Vagina (tissue), 2 donors: ENCODE measurements at regions not wholly inside any gene's neighbourhood (a gene's known extent, or its start where the extent isn't known, plus 50 kb on each side); places are given as distances from the start of the nearest gene placed in this dataset.

Source experiments
- DNase-seq, 2 donors: peaks; one replicate each; pipeline ENCODE4 v3.0.0-alpha.2; 2017; ENCODE audit errors: extremely low spot score in 2 of 2
- H3K27ac ChIP-seq: fragments of 200-600 bp; sonication (generic); one replicate; pipeline ENCODE4 v1.5.1; 2019
- H3K27me3 ChIP-seq: fragments of 200-600 bp; sonication (generic); one replicate; pipeline ENCODE4 v1.5.1; 2019
- H3K36me3 ChIP-seq, 2 donors: fragments of 200-600 bp; sonication (generic); one replicate each; pipeline ENCODE4 v1.5.1; 2017 to 2019
- H3K4me1 ChIP-seq: fragments of 200-600 bp; sonication (generic); one replicate; pipeline ENCODE4 v1.5.1; 2019
- H3K4me3 ChIP-seq, 2 donors: fragments of 200-600 bp; sonication (generic); 1 replicate in 1 of 2; 2 replicates in 1 of 2; pipeline ENCODE4 v1.5.1; 2016 to 2019
- H3K9me3 ChIP-seq: fragments of 200-600 bp; sonication (generic); one replicate; pipeline ENCODE4 v1.5.1; 2019
- POLR2A ChIP-seq, 2 donors: fragments of 450-650 bp; IDR thresholded peaks; one replicate each; pipeline ENCODE4 v1.6.1; 2017; ENCODE audit warnings: antibody characterized with exemption in 2 of 2, mild to moderate bottlenecking in 2 of 2, moderate library complexity in 2 of 2
- POLR2AphosphoS5 ChIP-seq, 2 donors: sonication (generic); formaldehyde crosslinking; IDR thresholded peaks; one replicate each; pipeline ENCODE4 v1.9.0; 2017; ENCODE audit warnings: antibody characterized with exemption in 2 of 2, mild to moderate bottlenecking in 2 of 2, low read depth in 1 of 2; ENCODE audit not compliant: insufficient read depth in 1 of 2
- intact Hi-C: fragments of 100-400 bp; cut with DNase I; formaldehyde crosslinking; loops from one replicate; pipeline ENCODE4 v1.15.1; 2023
- TF ChIP-seq, protein P1 (sequence below), 3 experiments: fragments of 450-650 bp in 2 of 3; fragments of 200-600 bp in 1 of 3; sonication (generic) in 1 of 3; IDR thresholded peaks; one replicate each; pipeline ENCODE4 v1.5.1; 2017 to 2019; ENCODE audit warnings: antibody characterized with exemption in 3 of 3, mild to moderate bottlenecking in 2 of 3, moderate library complexity in 2 of 3

DNA sequence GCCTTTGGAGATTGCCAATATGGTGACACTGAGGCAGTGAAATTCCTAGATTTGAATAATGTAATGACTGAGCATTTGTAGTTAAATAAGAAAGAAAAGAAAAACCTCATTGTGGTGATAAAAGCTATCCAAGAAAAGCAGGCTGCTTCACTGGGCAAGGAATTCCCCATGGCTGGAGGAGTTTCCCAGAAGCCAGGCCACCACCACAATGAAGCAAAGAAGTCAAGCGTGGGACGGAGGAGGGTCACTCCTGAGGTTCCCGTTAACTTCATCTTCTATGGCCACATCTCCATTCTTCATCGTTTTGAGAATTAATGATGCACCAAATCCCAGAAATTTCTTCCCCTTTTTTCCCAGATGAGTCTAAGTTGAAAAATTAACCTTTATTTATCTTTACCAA lies 185.8 kb upstream of the BCL6 start:
- H3K36me3 ChIP-seq = no peaks in the 10 kb centered on the region
- TF ChIP-seq POLR2A (IDR thresholded peaks at IDR 0.05) (no peak), POLR2AphosphoS5 (IDR thresholded peaks at IDR 0.05; ENCODE audit: insufficient read depth in 1 of 2, low read depth in 1 of 2) (no peak)
- TF ChIP-seq, protein P1, sequence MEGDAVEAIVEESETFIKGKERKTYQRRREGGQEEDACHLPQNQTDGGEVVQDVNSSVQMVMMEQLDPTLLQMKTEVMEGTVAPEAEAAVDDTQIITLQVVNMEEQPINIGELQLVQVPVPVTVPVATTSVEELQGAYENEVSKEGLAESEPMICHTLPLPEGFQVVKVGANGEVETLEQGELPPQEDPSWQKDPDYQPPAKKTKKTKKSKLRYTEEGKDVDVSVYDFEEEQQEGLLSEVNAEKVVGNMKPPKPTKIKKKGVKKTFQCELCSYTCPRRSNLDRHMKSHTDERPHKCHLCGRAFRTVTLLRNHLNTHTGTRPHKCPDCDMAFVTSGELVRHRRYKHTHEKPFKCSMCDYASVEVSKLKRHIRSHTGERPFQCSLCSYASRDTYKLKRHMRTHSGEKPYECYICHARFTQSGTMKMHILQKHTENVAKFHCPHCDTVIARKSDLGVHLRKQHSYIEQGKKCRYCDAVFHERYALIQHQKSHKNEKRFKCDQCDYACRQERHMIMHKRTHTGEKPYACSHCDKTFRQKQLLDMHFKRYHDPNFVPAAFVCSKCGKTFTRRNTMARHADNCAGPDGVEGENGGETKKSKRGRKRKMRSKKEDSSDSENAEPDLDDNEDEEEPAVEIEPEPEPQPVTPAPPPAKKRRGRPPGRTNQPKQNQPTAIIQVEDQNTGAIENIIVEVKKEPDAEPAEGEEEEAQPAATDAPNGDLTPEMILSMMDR (IDR thresholded peaks at IDR 0.05) = no peak
- no peaks in the 10 kb centered on the region for H3K27me3 ChIP-seq
- H3K9me3 ChIP-seq = no peaks in the 10 kb centered on the region
- no peak overlapping the region for H3K27ac ChIP-seq
- no peak overlapping the region for H3K4me3 ChIP-seq
- intact Hi-C loops = no loop called here
- DNase-seq = no peak
- no peaks in the 10 kb centered on the region for H3K4me1 ChIP-seq

GRCh38 chr3:187931770-187932278 lies 186.6 kb upstream of the BCL6 start:
- TF ChIP-seq, protein P1 (IDR thresholded peaks at IDR 0.05) = no peak
- TF ChIP-seq POLR2A (IDR thresholded peaks at IDR 0.05) = no peak
- TF ChIP-seq POLR2AphosphoS5 (IDR thresholded peaks at IDR 0.05; ENCODE audit: insufficient read depth in 1 of 2, low read depth in 1 of 2) = no peak
- Histone ChIP-seq H3K27ac (no peak overlapping the region), H3K36me3 (no peaks in the 10 kb centered on the region), H3K27me3 (no peaks in the 10 kb centered on the region), H3K4me1 (no peaks in the 10 kb centered on the region), H3K4me3 (no peak overlapping the region), H3K9me3 (no peaks in the 10 kb centered on the region)
- intact Hi-C loops = no loop called here
- no peak for DNase-seq

DNA sequence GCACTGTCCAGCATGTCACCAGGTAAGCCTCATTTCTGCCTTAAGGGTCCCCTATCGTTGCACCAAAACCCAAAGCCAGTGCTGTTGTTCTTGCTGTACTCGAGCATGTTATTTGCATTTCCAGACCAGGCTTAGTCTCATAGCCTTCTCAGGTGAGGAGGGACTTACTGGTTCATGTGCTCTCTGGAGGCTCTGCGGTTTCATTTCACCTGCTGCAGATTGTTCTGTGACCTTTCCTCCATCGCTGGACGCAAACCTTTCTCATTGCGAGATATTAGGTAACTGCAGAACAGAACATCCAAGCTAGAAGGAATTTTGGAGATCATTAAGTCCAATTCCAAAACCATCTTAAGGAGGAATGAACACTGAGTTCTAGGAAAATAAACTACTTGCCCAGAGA lies 187.3 kb upstream of the BCL6 start:
- no peaks in the 10 kb centered on the region for H3K4me1 ChIP-seq
- TF ChIP-seq, protein P1 (IDR thresholded peaks at IDR 0.05) = no peak
- TF ChIP-seq POLR2A (IDR thresholded peaks at IDR 0.05) = no peak
- no peak for TF ChIP-seq POLR2AphosphoS5 (IDR thresholded peaks at IDR 0.05; ENCODE audit: insufficient read depth in 1 of 2, low read depth in 1 of 2)
- intact Hi-C loops = no loop called here

DNA sequence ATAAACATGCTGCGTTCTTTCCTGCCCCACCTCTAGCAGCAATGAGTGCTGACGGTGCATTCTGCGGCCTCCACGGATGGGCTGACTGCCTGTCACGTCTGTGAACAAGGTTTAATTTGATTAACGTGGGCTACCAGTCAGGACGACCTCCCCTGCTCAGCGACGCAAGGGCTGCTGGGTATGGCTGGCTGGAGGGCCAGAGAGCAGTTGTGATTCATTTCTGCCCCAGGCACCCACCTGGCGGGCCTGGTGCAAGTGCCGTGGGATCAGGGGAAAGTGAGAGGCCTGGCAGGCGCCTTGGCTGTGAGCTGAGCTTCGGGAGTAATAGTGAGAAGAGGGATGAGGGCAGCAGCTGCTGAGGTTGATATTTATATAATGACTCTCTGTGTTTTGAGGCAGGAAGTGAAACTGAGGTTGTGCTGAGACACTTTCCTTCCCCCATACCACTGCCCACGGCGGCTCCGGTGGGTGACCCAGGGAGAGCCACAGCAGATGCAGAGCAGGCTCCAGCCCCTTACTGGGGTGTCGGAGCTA lies 190.4 kb upstream of the BCL6 start:
- Histone ChIP-seq H3K4me3 (no peak overlapping the region), H3K9me3 (no peaks in the 10 kb centered on the region), H3K4me1 (no peaks in the 10 kb centered on the region), H3K36me3 (no peaks in the 10 kb centered on the region), H3K27ac (no peak overlapping the region), H3K27me3 (no peaks in the 10 kb centered on the region)
- DNase-seq = no peak
- intact Hi-C loops = no loop called here
- TF ChIP-seq POLR2AphosphoS5 (IDR thresholded peaks at IDR 0.05; ENCODE audit: insufficient read depth in 1 of 2, low read depth in 1 of 2) (no peak), POLR2A (IDR thresholded peaks at IDR 0.05) (no peak)
- TF ChIP-seq, protein P1 (IDR thresholded peaks at IDR 0.05) = no peak

More for the DNA sequence above, 187.3 kb upstream of the BCL6 start:
- Histone ChIP-seq H3K9me3 (no peaks in the 10 kb centered on the region), H3K36me3 (no peaks in the 10 kb centered on the region), H3K27ac (no peak overlapping the region), H3K27me3 (no peaks in the 10 kb centered on the region), H3K4me3 (no peak overlapping the region)
- no peak for DNase-seq

- H3K36me3 ChIP-seq = no peaks in the 10 kb centered on the region
- DNase-seq = no peak
- intact Hi-C loops = no loop called here
- H3K27ac ChIP-seq = no peak overlapping the region
- H3K9me3 ChIP-seq = no peaks in the 10 kb centered on the region
- no peak for TF ChIP-seq POLR2AphosphoS5 (IDR thresholded peaks at IDR 0.05; ENCODE audit: insufficient read depth in 1 of 2, low read depth in 1 of 2)
- TF ChIP-seq, protein P1 (IDR thresholded peaks at IDR 0.05) = no peak
- no peak for TF ChIP-seq POLR2A (IDR thresholded peaks at IDR 0.05)
- H3K4me3 ChIP-seq = no peak overlapping the region
- H3K27me3 ChIP-seq = no peaks in the 10 kb centered on the region
- no peaks in the 10 kb centered on the region for H3K4me1 ChIP-seq
Observed at GRCh38 chr3:187936676-187937075, 191.4 kb upstream of the BCL6 start.
